CD4-positive, alpha-beta T cell (primary cell): ENCODE measurements at regions not wholly inside any gene's neighbourhood (a gene's known extent, or its start where the extent isn't known, plus 50 kb on each side); places are given as distances from the start of the nearest gene placed in this dataset.

Experiments
- ATAC-seq: fragments of 200-7000 bp; cut with Tn5 transposase; one replicate; pipeline ENCODE4 v1.10.0; 2022; ENCODE audit warnings: mild to moderate bottlenecking; ENCODE audit not compliant: poor library complexity
- CTCF ChIA-PET: fragments of 350-600 bp; sonication (Branson Sonifier 250); formaldehyde crosslinking; loops from one replicate; lab custom pipeline; 2021; ENCODE audit warnings: antibody characterized with exemption, inconsistent platforms; lab: Charles Lee
- POLR2A ChIA-PET: fragments of 350-600 bp; sonication (Branson Sonifier 250); formaldehyde crosslinking; loops from one replicate; lab custom pipeline; 2021; ENCODE audit warnings: antibody characterized with exemption, inconsistent platforms; lab: Charles Lee
- DNase-seq, 14 experiments: peaks; one replicate each; pipeline ENCODE4 v3.0.0-alpha.2; 2013 to 2020; ENCODE audit warnings: mixed read lengths in 2 of 14
- H3K27ac ChIP-seq, 2 donors: one replicate each; pipeline versions ENCODE4 v1.5.1 to v1.7.0; 2013; ENCODE audit warnings: low read length in 2 of 2, low read depth in 1 of 2, mild to moderate bottlenecking in 1 of 2
- H3K27me3 ChIP-seq, 2 experiments: 1 replicate in 1 of 2; 2 replicates in 1 of 2; pipeline versions ENCODE4 v1.6.1 to v1.7.0; 2013; ENCODE audit warnings: low read length in 2 of 2, control low read depth in 1 of 2, mild to moderate bottlenecking in 1 of 2, moderate library complexity in 1 of 2; ENCODE audit not compliant: insufficient read depth in 2 of 2, control insufficient read depth in 1 of 2
- H3K36me3 ChIP-seq: one replicate; pipeline ENCODE4 v1.6.1; 2013; ENCODE audit warnings: low read length, control low read depth; ENCODE audit not compliant: insufficient read depth
- H3K4me1 ChIP-seq: one replicate; pipeline ENCODE4 v1.6.1; 2013; ENCODE audit warnings: low read length, control low read depth; ENCODE audit not compliant: insufficient read depth
- H3K4me3 ChIP-seq: one replicate; pipeline ENCODE4 v1.5.1; 2013; ENCODE audit warnings: mild to moderate bottlenecking, low read length, moderate library complexity
- H3K9me3 ChIP-seq, 2 experiments: 1 replicate in 1 of 2; 2 replicates in 1 of 2; pipeline versions ENCODE4 v1.6.1 to v1.7.0; 2013; ENCODE audit warnings: low read length in 2 of 2, mild to moderate bottlenecking in 2 of 2, control low read depth in 1 of 2, moderate library complexity in 1 of 2; ENCODE audit not compliant: control insufficient read depth in 1 of 2, insufficient read depth in 1 of 2
- H3K27ac Mint-ChIP-seq: one replicate; pipeline ENCODE4 v1.8.0; 2020; ENCODE audit warnings: mixed read lengths
- H3K27me3 Mint-ChIP-seq: one replicate; pipeline ENCODE4 v1.8.0; 2021; ENCODE audit warnings: mixed read lengths
- H3K36me3 Mint-ChIP-seq: one replicate; pipeline ENCODE4 v1.8.0; 2021; ENCODE audit warnings: low read depth, mixed read lengths
- H3K4me1 Mint-ChIP-seq: one replicate; pipeline ENCODE4 v1.8.0; 2021; ENCODE audit warnings: low read depth, mixed read lengths
- H3K4me3 Mint-ChIP-seq: one replicate; pipeline ENCODE4 v1.8.0; 2020; ENCODE audit warnings: mild to moderate bottlenecking, mixed read lengths
- H3K9me3 Mint-ChIP-seq: one replicate; pipeline ENCODE4 v1.8.0; 2020; ENCODE audit warnings: mixed read lengths
- CTCF ChIP-seq: fragments of 200-600 bp; IDR thresholded peaks from one replicate; pipeline ENCODE4 v1.8.0; 2022; ENCODE audit warnings: antibody characterized with exemption, mild to moderate bottlenecking
- intact Hi-C, 2 experiments: fragments of 100-400 bp; cut with DNase I in 1 of 2; cut with micrococcal nuclease in 1 of 2; formaldehyde crosslinking; loops; one replicate each; pipeline versions ENCODE4 v1.15.1 to v1.9.0; 2023 to 2025; cut with DNase I, micrococcal nuclease

GRCh38 chr22:49676783-49677494, 150.7 kb downstream of the BRD1 start:
- no peak overlapping the region for H3K4me3 ChIP-seq
- no peaks in the 10 kb centered on the region for H3K36me3 ChIP-seq
- peaks cover 10% of the 10 kb centered on the region for H3K4me1 Mint-ChIP-seq
- H3K4me3 Mint-ChIP-seq, result no peak overlapping the region
- H3K36me3 Mint-ChIP-seq, result no peaks in the 10 kb centered on the region
- DNase-seq (peak in 2 of 14 experiments; percentile 6 to 29), ATAC-seq (no peak)
- H3K27ac Mint-ChIP-seq, result peak overlapping the region; percentile 49
- no peak for TF ChIP-seq CTCF
- H3K27me3 ChIP-seq, result peaks cover under 1 to 3% of the 10 kb centered on the region in 2 experiments
- peaks cover 2% of the 10 kb centered on the region for H3K27me3 Mint-ChIP-seq
- ChIA-PET POLR2A (interaction anchor here (1.2 kb wide), 1 partner anchor 19 kb away, joined by 3 read pairs; no protein-coding TSS in a partner anchor), CTCF (no interaction called here)
- no peaks in the 10 kb centered on the region for H3K9me3 ChIP-seq
- H3K27ac ChIP-seq, result no peak overlapping the region
- H3K9me3 Mint-ChIP-seq, result no peaks in the 10 kb centered on the region
- H3K4me1 ChIP-seq, result peaks cover 8% of the 10 kb centered on the region
- intact Hi-C loops, result no loop called here

GRCh38 chr22:49676230-49676629, 151.4 kb downstream of the BRD1 start:
- Mint-ChIP-seq H3K27ac (no peak overlapping the region), H3K27me3 (peaks cover 9% of the 10 kb centered on the region), H3K4me3 (no peak overlapping the region), H3K9me3 (no peaks in the 10 kb centered on the region), H3K4me1 (peaks cover 17% of the 10 kb centered on the region), H3K36me3 (no peaks in the 10 kb centered on the region)
- ATAC-seq (no peak), DNase-seq (peak in 1 of 14 experiments; percentile 21)
- no peak for TF ChIP-seq CTCF
- CTCF ChIA-PET, result no interaction called here
- intact Hi-C loops, result no loop called here
- POLR2A ChIA-PET, result interaction anchor here (0.5 to 1.2 kb wide), 2 partner anchors 18 to 1721 kb away, joined by 3 to 4 read pairs; no protein-coding TSS in a partner anchor
- Histone ChIP-seq H3K27ac (no peak overlapping the region), H3K36me3 (no peaks in the 10 kb centered on the region), H3K9me3 (no peaks in the 10 kb centered on the region), H3K4me1 (peaks cover 13% of the 10 kb centered on the region), H3K4me3 (no peak overlapping the region), H3K27me3 (peaks cover 8 to 10% of the 10 kb centered on the region in 2 experiments)

GRCh38 chr22:49674479-49675050, 153.1 kb downstream of the BRD1 start:
- Mint-ChIP-seq H3K36me3 (no peaks in the 10 kb centered on the region), H3K4me3 (no peak overlapping the region), H3K27me3 (peaks cover 17% of the 10 kb centered on the region), H3K27ac (no peak overlapping the region), H3K9me3 (no peaks in the 10 kb centered on the region), H3K4me1 (peaks cover 21% of the 10 kb centered on the region)
- ChIA-PET POLR2A (no interaction called here), CTCF (no interaction called here)
- H3K9me3 ChIP-seq, result no peaks in the 10 kb centered on the region
- no peak overlapping the region for H3K27ac ChIP-seq
- DNase-seq (no peak), ATAC-seq (no peak)
- H3K36me3 ChIP-seq, result no peaks in the 10 kb centered on the region
- intact Hi-C loops, result no loop called here
- H3K4me1 ChIP-seq, result peaks cover 20% of the 10 kb centered on the region
- H3K27me3 ChIP-seq, result peaks cover 14 to 16% of the 10 kb centered on the region in 2 experiments
- TF ChIP-seq CTCF, result no peak
- H3K4me3 ChIP-seq, result no peak overlapping the region
